ENCODE measurements at regions not wholly inside any gene's neighbourhood (a gene's known extent, or its start where the extent isn't known, plus 50 kb on each side); places are given as distances from the start of the nearest gene placed in this dataset.
"Not testable (repeated sequence)": the region's sequence is repeated elsewhere in the genome, so short reads cannot be mapped to it uniquely, and the experiment has no call there.

DNA sequence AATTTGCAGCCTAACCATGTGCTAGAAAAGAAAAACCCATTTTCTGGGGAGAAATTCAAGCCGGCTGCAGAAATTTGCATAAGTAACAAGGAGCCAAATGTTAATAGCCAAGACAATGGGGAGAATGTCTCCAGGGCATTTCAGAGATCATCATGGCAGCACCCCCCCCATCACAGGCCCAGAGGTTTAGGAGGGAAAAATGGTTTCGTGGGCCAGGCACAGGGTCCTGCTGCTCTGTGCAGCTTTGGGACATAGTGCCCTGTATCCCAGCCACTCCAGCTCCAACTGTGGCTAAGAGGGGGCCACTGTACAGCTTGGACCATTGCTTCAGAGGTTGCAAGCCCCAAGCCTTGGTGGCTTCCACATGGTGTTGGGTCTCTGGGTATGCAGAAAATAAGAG is 620.0 kb downstream of the PSAT1 start:
- TF ChIP-seq, protein P1, sequence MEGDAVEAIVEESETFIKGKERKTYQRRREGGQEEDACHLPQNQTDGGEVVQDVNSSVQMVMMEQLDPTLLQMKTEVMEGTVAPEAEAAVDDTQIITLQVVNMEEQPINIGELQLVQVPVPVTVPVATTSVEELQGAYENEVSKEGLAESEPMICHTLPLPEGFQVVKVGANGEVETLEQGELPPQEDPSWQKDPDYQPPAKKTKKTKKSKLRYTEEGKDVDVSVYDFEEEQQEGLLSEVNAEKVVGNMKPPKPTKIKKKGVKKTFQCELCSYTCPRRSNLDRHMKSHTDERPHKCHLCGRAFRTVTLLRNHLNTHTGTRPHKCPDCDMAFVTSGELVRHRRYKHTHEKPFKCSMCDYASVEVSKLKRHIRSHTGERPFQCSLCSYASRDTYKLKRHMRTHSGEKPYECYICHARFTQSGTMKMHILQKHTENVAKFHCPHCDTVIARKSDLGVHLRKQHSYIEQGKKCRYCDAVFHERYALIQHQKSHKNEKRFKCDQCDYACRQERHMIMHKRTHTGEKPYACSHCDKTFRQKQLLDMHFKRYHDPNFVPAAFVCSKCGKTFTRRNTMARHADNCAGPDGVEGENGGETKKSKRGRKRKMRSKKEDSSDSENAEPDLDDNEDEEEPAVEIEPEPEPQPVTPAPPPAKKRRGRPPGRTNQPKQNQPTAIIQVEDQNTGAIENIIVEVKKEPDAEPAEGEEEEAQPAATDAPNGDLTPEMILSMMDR (IDR thresholded peaks at IDR 0.05): not testable (repeated sequence)
- TF ChIP-seq POLR2A (IDR thresholded peaks at IDR 0.05): not testable (repeated sequence)

All from ovary (tissue), 3 donors.